NCI-H2196 treated with DMSO at 0.1 percent for 48 hours (cell line): ENCODE measurements at regions not wholly inside any gene's neighbourhood (a gene's known extent, or its start where the extent isn't known, plus 50 kb on each side); places are given as distances from the start of the nearest gene placed in this dataset.
A peak's percentile ranks its signal among the peaks of the same experiment; 100 is the strongest.

ENCODE experiments used
- DNase-seq: peaks from one replicate; lab custom pipeline; 2025; ENCODE audit not compliant: unreplicated experiment; lab: John Stamatoyannopoulos, UW

GRCh38 chr12:100738086-100738485, 56.5 kb upstream of the ANO4 start:
- DNase-seq: no peak

GRCh38 chr12:100741084-100741711, 53.4 kb upstream of the ANO4 start:
- DNase-seq: peak; percentile 15

- DNase-seq: no peak
Measured at GRCh38 chr12:100743060-100743459, 51.5 kb upstream of the ANO4 start.
